ENCODE measurements at regions not wholly inside any gene's neighbourhood (a gene's known extent, or its start where the extent isn't known, plus 50 kb on each side); places are given as distances from the start of the nearest gene placed in this dataset.
"Not testable (repeated sequence)": the region's sequence is repeated elsewhere in the genome, so short reads cannot be mapped to it uniquely, and the experiment has no call there.

GRCh38 chr18:1296237-1296636, 391.6 kb downstream of the ADCYAP1 start:
- no peak for DNase-seq (ENCODE audit: low read depth)

DNA sequence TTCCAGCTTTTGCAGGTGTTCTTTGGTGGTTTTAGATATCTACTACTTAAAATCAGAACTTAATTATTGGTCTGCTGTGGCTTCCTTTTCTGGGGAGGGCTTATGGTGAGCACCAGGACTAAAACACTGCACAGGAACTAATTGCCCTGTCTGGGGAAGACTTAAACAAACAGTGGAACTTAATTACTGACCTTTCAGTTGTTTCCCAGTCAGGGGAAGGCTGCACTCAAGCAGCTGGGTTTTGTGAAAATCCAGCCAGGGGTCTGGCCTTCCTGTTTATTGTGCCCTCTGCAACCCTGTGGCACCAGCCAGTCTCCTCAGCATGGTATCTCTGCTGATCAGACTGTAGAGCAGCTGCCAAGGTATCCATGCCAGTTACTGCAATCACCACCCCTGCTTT, 398.2 kb downstream of the ADCYAP1 start:
- DNase-seq (ENCODE audit: low read depth), result no peak

GRCh38 chr18:1304392-1304992, 399.8 kb downstream of the ADCYAP1 start:
- no peak for DNase-seq (ENCODE audit: low read depth)

GRCh38 chr18:1306641-1307040, 402.0 kb downstream of the ADCYAP1 start:
- DNase-seq (ENCODE audit: low read depth), result no peak

DNA sequence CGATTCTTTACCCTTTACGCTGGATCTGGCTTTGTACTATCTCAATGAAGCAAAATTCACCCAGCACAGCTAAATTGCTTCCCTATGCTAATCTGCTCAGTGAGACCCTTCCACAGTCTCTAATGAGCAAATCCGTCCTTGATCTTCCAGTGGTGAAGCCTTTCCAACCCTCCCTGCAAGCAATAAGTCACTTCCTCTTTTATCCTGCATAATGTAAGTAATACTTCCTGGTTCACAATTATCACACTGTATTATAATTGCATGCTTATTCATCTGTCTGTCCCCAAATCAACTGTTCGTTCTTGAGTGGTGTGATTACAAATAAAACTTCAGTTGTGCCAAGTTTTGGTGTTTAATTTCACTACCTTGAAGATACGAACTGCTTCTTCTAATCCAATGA, 404.0 kb downstream of the ADCYAP1 start:
- no peak for DNase-seq (ENCODE audit: low read depth)

- DNase-seq (ENCODE audit: low read depth), result no peak
Observed at GRCh38 chr18:1311376-1311775, 406.7 kb downstream of the ADCYAP1 start.

DNA sequence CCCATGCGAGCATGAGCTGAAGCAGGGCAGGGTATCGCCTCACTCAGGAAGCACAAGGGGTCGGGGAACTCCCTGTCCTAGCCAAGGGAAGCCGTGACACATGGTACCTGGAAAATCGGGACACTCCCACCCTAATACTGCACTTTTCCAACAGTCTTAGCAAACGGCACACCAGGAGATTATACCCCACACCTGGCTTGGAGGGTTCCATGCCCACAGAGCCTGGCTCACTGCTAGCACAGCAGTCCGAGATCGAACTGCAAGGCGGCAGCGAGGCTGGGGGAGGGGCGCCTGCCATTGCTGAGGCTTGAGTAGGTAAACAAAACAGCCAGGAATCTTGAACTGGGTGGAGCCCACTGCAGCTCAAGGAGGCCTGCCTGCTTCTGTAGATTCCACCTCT, 430.7 kb downstream of the ADCYAP1 start:
- not testable (repeated sequence) for DNase-seq (ENCODE audit: low read depth)

- DNase-seq (ENCODE audit: low read depth), result no peak
Observed at GRCh38 chr18:1350931-1351450, 446.3 kb downstream of the ADCYAP1 start.

DNA sequence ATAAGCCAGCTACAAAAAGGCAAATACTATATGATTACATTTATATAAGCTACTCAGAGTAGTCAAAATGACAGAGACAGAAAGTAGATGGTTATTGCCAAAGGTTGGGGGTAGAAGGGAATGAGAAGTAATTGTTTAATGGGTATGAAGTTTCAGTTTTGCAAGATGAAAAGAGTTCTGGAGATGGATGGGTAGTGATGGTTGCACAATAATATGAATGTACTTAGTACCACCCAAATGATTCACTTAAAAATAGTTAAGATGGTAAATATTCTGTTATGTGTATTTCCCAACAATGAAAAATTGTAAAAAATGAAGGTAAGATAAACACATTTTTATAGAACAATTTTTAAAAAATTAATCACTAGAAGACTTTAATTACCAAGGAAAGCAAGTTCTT, 448.4 kb downstream of the ADCYAP1 start:
- DNase-seq (ENCODE audit: low read depth), result no peak

- no peak for DNase-seq (ENCODE audit: low read depth)
Observed at GRCh38 chr18:1357724-1358123, 453.1 kb downstream of the ADCYAP1 start.

GRCh38 chr18:1361936-1362335, 457.3 kb downstream of the ADCYAP1 start:
- DNase-seq (ENCODE audit: low read depth), result no peak

GRCh38 chr18:1370552-1370951, 465.9 kb downstream of the ADCYAP1 start:
- no peak for DNase-seq (ENCODE audit: low read depth)

DNA sequence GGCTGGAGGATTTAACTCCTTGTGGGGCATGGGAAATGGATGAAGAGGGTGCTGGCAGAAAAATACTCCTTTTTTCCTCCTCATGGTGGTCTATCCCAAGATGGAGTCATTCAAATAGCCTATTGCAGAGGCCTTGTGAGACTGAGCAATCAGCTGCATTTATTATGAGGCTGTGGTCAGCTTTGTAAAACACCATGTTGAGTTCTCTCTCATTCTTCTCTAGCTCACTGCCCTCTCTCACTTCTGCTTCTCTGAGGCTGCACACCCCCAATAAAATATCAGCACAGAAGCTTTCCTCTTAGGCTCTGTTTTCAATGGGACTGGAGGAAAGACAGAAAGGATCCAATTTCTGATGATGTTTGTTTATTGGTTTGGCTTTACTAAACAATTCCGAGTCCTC, 467.1 kb downstream of the ADCYAP1 start:
- no peak for DNase-seq (ENCODE audit: low read depth)

GRCh38 chr18:1383465-1383864, 478.8 kb downstream of the ADCYAP1 start:
- no peak for DNase-seq (ENCODE audit: low read depth)

DNA sequence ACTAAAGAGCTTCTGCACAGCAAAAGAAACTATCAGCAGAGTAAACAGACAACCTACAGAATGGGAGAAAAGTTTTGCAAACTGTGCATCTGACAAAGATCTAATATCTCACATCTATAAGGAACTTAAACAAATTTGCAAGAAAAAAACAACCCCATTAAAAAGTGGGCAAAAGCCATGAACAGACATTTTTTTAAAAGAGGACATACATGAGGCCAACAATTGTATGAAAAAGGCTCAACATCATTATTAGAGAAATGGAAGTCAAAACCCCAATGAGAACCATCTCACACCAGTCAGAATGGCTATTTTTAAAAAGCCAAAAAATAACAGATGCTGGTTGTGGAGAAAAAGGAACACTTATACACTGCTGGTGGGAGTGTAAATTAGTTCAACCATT, 483.8 kb downstream of the ADCYAP1 start:
- DNase-seq (ENCODE audit: low read depth), result not testable (repeated sequence)

- no peak for DNase-seq (ENCODE audit: low read depth)
Observed at GRCh38 chr18:1392046-1392445, 487.4 kb downstream of the ADCYAP1 start.

GRCh38 chr18:1392865-1393734, 488.4 kb downstream of the ADCYAP1 start:
- no peak for DNase-seq (ENCODE audit: low read depth)

DNA sequence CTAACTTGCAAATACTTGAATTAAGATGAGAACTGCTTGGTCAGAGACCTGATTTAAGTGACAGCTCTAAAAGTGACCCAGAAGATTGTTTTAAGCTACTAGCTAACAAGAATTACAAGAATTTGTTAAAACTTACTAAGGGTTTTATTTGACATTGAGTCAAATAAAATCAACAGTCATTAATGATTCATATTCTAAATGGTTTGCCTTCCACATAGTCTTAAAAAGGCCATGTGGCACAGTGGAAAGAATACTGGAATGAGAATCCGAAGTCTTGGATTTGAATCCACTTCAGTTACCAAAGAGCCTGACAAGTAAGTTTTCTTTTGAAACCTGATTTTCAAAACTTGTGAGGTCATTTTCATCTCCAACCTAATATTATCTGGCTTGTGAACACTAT, 489.3 kb downstream of the ADCYAP1 start:
- no peak for DNase-seq (ENCODE audit: low read depth)

DNA sequence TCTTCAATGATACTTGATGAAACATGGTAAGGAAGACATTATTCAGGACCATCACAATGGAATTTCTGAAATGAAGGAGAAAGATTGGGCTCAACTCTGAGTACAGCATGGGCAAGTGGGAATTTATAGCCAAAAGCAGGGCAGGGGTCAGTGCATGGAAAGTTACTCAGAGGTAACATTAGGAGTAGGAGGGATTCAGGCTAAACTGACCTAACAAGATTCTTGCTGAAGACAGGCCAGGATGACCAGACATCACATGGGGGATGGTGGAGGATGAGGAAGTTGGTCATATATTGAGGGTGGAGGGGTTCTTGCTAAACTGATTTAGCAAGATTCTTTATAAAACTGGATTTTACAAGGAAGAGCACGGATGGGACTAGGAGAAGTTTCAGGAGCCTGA, 489.8 kb downstream of the ADCYAP1 start:
- DNase-seq (ENCODE audit: low read depth), result no peak

DNA sequence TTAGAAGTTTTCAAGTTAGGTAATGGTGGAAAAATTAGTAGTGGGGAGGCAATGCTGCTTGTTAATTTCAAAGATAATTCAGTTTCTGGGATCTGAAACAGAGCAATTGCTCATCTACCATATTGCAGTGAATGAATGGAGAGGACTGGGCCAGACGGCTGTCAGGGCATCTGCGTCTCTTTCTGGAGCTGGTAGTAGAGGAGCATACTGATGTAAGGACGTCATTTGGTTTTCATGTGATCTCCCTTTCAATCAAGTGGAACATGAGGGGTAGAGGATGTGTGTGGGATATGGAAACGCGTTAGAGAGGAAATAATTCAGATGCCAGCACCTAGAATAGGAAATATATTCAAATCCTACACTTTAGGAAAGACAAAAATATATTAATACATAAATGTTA, 490.3 kb downstream of the ADCYAP1 start:
- no peak for DNase-seq (ENCODE audit: low read depth)

- no peak for DNase-seq (ENCODE audit: low read depth)
Observed at GRCh38 chr18:1408376-1408775, 503.7 kb downstream of the ADCYAP1 start.

- no peak for DNase-seq (ENCODE audit: low read depth)
Observed at GRCh38 chr18:1412655-1413322, 508.1 kb downstream of the ADCYAP1 start.

DNA sequence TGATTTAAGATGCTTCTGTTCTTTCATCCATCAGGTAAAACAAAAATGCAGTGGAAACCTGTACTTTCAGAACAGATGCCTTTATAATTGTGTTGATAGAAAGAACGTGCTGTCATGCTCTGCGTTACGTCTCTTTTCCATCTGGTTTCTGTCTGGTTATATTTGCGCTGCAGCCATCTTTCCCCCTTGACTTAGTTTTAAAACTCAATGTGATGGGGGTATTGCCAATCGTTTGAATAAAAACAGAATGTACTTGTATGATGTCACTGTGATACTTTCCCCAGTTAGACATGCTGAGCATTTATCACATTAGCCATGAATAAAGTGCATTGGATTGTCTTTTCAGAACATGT, 508.6 kb downstream of the ADCYAP1 start:
- DNase-seq (ENCODE audit: low read depth), result no peak

Measured in CMK (cell line).